ENCODE measurements at regions not wholly inside any gene's neighbourhood (a gene's known extent, or its start where the extent isn't known, plus 50 kb on each side); places are given as distances from the start of the nearest gene placed in this dataset.
"Not testable (repeated sequence)": the region's sequence is repeated elsewhere in the genome, so short reads cannot be mapped to it uniquely, and the experiment has no call there.

DNA sequence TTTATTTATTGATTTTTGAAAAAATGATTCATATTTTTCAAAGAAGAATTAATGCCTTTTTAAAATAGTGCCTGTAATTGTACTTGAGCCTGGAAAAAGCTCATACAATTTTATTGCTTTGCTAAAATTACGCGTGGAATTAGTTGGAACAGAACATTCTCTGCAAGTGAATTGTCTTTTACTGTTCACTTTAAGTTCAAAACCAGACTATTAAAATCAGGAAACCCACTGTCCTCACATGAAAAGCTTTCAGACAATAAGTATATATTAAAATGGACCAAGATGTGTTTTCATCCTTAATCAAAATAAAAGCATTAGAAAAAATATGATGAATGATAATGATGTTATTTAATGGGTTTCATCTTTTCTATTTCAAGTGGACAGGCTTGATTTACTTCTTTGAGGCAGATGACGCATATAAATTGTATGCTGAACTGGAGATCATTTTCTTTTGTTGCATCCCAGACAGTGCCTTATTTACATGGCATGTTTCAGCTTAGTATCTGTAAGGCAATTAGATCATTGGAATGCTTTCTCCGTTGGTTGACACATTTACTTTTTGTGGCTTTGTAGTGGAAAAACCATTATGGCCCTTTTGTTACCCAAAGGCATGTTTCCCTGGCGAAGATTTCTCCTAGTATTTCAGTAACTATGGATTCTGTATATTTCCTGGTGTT is 299.0 kb upstream of the MAGEC2 start:
- Mint-ChIP-seq H3K27me3 (no peaks in the 10 kb centered on the region), H3K4me1 (ENCODE audit: unreplicated experiment) (no peaks in the 10 kb centered on the region), H3K9me3 (no peaks in the 10 kb centered on the region), H3K36me3 (no peaks in the 10 kb centered on the region), H3K4me3 (no peak overlapping the region), H3K27ac (no peak overlapping the region)
- TF ChIP-seq, protein P1, sequence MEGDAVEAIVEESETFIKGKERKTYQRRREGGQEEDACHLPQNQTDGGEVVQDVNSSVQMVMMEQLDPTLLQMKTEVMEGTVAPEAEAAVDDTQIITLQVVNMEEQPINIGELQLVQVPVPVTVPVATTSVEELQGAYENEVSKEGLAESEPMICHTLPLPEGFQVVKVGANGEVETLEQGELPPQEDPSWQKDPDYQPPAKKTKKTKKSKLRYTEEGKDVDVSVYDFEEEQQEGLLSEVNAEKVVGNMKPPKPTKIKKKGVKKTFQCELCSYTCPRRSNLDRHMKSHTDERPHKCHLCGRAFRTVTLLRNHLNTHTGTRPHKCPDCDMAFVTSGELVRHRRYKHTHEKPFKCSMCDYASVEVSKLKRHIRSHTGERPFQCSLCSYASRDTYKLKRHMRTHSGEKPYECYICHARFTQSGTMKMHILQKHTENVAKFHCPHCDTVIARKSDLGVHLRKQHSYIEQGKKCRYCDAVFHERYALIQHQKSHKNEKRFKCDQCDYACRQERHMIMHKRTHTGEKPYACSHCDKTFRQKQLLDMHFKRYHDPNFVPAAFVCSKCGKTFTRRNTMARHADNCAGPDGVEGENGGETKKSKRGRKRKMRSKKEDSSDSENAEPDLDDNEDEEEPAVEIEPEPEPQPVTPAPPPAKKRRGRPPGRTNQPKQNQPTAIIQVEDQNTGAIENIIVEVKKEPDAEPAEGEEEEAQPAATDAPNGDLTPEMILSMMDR (conservative IDR thresholded peaks at IDR 0.05) = no peak
- no peak for DNase-seq (ENCODE audit: extremely low spot score, unreplicated experiment)

DNA sequence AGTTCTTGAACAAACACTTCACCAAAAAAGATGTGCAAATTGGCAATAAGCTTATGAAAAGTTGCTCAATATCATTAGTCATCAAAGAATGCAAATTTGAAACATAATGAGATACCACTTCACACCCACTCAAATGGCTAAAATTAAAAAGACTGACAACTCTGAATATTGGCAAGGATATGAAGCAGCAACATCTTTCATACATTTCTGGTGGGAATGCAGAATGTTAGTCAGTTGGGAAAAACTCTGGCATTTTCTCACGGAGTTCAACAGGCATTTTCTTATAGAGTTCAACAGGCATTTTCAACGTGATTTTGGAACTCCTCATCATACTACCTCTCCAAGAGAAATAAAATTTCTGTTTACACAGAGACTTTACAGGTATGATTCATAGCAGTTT is 297.4 kb upstream of the MAGEC2 start:
- no peak for DNase-seq (ENCODE audit: extremely low spot score, unreplicated experiment)
- Mint-ChIP-seq H3K27ac (no peak overlapping the region), H3K36me3 (no peaks in the 10 kb centered on the region), H3K27me3 (no peaks in the 10 kb centered on the region), H3K4me3 (no peak overlapping the region), H3K4me1 (ENCODE audit: unreplicated experiment) (no peaks in the 10 kb centered on the region), H3K9me3 (no peaks in the 10 kb centered on the region)
- TF ChIP-seq, protein P1 (conservative IDR thresholded peaks at IDR 0.05) = no peak

DNA sequence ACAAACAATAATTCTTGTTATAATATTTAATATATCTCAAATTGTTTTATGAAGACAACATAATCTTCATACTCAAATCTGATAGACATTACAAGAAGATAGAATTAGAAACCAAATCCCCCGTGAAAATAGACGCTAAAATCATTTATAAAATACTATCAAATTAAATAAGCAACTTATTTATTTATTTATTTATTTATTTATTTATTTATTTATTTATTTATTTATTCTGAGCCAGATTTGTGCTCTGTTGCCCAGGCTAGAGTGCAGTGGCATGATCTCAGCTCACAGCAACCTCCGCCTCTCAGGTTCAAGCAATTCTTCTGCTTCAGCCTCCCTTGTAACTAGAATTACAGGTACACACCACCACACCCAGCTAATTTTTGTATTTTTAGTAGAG is 294.9 kb upstream of the MAGEC2 start:
- H3K27me3 Mint-ChIP-seq = no peaks in the 10 kb centered on the region
- no peak for DNase-seq (ENCODE audit: extremely low spot score, unreplicated experiment)
- TF ChIP-seq, protein P1 (conservative IDR thresholded peaks at IDR 0.05) = no peak
- H3K4me1 Mint-ChIP-seq (ENCODE audit: unreplicated experiment) = no peaks in the 10 kb centered on the region
- no peaks in the 10 kb centered on the region for H3K36me3 Mint-ChIP-seq
- no peak overlapping the region for H3K4me3 Mint-ChIP-seq
- no peaks in the 10 kb centered on the region for H3K9me3 Mint-ChIP-seq
- H3K27ac Mint-ChIP-seq = no peak overlapping the region

DNA sequence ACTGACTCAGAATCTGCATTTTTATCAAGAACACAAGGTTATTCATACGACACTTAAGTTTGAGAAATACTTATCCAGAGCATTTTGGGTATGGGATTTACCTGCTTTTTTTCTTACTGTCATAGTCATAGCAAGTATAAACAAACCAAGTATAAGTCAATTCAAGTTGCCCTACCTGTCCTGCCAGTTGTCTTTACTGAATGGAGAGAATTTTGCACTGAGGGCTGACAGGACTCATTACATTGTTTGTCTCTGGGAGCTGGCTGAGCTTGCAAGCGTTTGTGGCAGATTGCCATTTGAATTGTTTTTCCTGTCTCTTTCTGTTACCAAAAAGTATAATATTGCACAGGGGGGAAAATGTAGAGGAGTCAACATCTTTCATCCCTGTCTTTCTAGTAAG is 278.9 kb upstream of the MAGEC2 start:
- Mint-ChIP-seq H3K36me3 (no peaks in the 10 kb centered on the region), H3K4me3 (no peak overlapping the region), H3K27me3 (no peaks in the 10 kb centered on the region), H3K27ac (no peak overlapping the region), H3K4me1 (ENCODE audit: unreplicated experiment) (no peaks in the 10 kb centered on the region), H3K9me3 (peaks cover 4% of the 10 kb centered on the region)
- DNase-seq (ENCODE audit: extremely low spot score, unreplicated experiment) = no peak
- TF ChIP-seq, protein P1 (conservative IDR thresholded peaks at IDR 0.05) = no peak

DNA sequence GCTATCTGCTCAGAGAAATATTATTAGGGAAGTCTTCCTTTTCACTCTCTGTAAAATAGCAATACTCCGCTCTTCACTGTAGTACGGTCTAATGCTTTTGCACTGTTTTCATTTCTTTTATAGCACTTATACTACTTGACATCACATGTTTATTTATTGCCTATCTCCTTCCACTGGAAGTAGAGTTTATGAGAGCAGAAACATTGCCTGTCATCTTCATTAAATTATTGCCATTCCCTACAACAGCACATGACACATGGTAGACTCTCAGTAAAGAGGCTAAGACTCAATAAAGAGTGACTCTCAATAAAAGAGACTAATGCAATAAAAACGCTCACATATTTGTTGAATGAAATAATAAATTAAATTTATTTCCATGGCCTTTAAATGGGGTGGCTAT is 241.3 kb upstream of the MAGEC2 start:
- H3K27ac Mint-ChIP-seq = no peak overlapping the region
- no peak for DNase-seq (ENCODE audit: extremely low spot score, unreplicated experiment)
- H3K9me3 Mint-ChIP-seq = no peaks in the 10 kb centered on the region
- no peaks in the 10 kb centered on the region for H3K36me3 Mint-ChIP-seq
- TF ChIP-seq, protein P1 (conservative IDR thresholded peaks at IDR 0.05) = no peak
- no peaks in the 10 kb centered on the region for H3K4me1 Mint-ChIP-seq (ENCODE audit: unreplicated experiment)
- H3K4me3 Mint-ChIP-seq = no peak overlapping the region
- no peaks in the 10 kb centered on the region for H3K27me3 Mint-ChIP-seq

DNA sequence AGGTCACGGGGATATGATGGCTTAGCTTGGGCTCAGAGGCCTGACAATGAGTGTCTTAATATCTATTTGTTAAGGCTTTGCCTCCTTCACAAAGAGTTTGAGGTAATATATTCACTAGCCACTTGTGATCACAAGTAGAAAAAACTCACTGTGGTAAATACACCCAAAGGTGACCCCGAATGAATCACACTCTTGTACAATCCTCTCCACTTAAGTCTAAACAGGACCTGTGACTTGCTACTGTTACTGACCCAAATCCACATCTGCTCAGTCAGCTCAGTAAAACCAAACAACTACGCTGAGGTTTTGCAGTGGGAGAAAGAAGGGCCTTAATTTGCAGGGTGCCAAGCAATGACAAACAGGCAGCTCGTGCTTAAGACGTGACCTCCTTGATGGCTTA is 223.8 kb upstream of the MAGEC2 start:
- DNase-seq (ENCODE audit: extremely low spot score, unreplicated experiment) = no peak
- H3K4me3 Mint-ChIP-seq = no peak overlapping the region
- H3K36me3 Mint-ChIP-seq = no peaks in the 10 kb centered on the region
- no peaks in the 10 kb centered on the region for H3K4me1 Mint-ChIP-seq (ENCODE audit: unreplicated experiment)
- H3K9me3 Mint-ChIP-seq = peaks cover 18% of the 10 kb centered on the region
- TF ChIP-seq, protein P1 (conservative IDR thresholded peaks at IDR 0.05) = no peak
- no peaks in the 10 kb centered on the region for H3K27me3 Mint-ChIP-seq
- H3K27ac Mint-ChIP-seq = no peak overlapping the region

DNA sequence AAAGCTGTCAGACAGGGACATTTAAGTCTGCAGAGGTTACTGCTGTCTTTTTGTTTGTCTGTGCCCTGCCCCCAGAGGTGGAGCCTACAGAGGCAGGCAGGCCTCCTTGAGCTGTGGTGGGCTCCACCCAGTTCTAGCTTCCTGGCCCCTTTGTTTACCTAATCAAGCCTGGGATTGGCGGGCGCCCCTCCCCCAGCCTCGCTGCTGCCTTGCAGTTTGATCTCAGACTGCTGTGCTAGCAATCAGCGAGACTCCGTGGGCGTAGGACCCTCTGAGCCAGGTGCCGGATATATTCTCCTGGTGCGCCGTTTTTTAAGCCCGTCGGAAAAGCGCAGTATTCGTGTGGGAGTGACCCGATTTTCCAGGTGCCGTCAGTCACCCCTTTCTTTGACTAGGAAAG is 185.9 kb upstream of the MAGEC2 start:
- not testable (repeated sequence) for DNase-seq (ENCODE audit: extremely low spot score, unreplicated experiment); H3K4me3 Mint-ChIP-seq; H3K4me1 Mint-ChIP-seq (ENCODE audit: unreplicated experiment); H3K36me3 Mint-ChIP-seq; H3K27me3 Mint-ChIP-seq; H3K9me3 Mint-ChIP-seq; H3K27ac Mint-ChIP-seq
